Testis (tissue), 2 donors: ENCODE measurements at regions not wholly inside any gene's neighbourhood (a gene's known extent, or its start where the extent isn't known, plus 50 kb on each side); places are given as distances from the start of the nearest gene placed in this dataset.

Experiments
- CTCF ChIP-seq, 3 experiments: fragments of 450-650 bp in 2 of 3; fragments of 200-600 bp in 1 of 3; sonication (generic) in 1 of 3; IDR thresholded peaks; one replicate each; pipeline ENCODE4 v1.5.1; 2016 to 2019; ENCODE audit warnings: antibody characterized with exemption in 3 of 3, mild to moderate bottlenecking in 2 of 3, moderate library complexity in 1 of 3
- POLR2A ChIP-seq: fragments of 450-650 bp; IDR thresholded peaks from one replicate; pipeline ENCODE4 v1.6.1; 2017; ENCODE audit warnings: antibody characterized with exemption, mild to moderate bottlenecking, moderate library complexity

- no peak for TF ChIP-seq CTCF (IDR thresholded peaks at IDR 0.05)
- no peak for TF ChIP-seq POLR2A
These were observed 641.6 kb downstream of the SH2D4B start for GRCh38 chr10:81179324-81179723.
